OCI-LY1 (cell line): ENCODE measurements at regions not wholly inside any gene's neighbourhood (a gene's known extent, or its start where the extent isn't known, plus 50 kb on each side); places are given as distances from the start of the nearest gene placed in this dataset.

Experiments used
- H2AFZ ChIP-seq: fragments of 200-600 bp; sonication (generic), shearing (Covaris generic); 2 replicates; pipeline ENCODE4 v1.6.0; 2014; ENCODE audit warnings: antibody characterized with exemption, mild to moderate bottlenecking, low read length
- H3F3A ChIP-seq: fragments of 200-600 bp; sonication (generic), shearing (Covaris generic); 2 replicates; pipeline ENCODE4 v1.6.0; 2014; ENCODE audit warnings: mild to moderate bottlenecking, antibody characterized with exemption, low read length, moderate library complexity; ENCODE audit not compliant: insufficient read depth
- H3K27ac ChIP-seq: fragments of 200-600 bp; sonication (generic); 2 replicates; pipeline ENCODE4 v1.5.1; 2014; ENCODE audit warnings: low read length, mixed run types, mild to moderate bottlenecking, low read depth; ENCODE audit not compliant: poor library complexity, severe bottlenecking
- H3K27me3 ChIP-seq: fragments of 200-600 bp; sonication (generic); 2 replicates; pipeline ENCODE4 v1.6.0; 2014; ENCODE audit warnings: antibody characterized with exemption, mild to moderate bottlenecking, low read length, moderate library complexity; ENCODE audit not compliant: insufficient read depth
- H3K36me3 ChIP-seq: fragments of 200-600 bp; sonication (generic); 2 replicates; pipeline ENCODE4 v1.6.1; 2014; ENCODE audit warnings: mild to moderate bottlenecking, antibody characterized with exemption, low read length, moderate library complexity, mixed read lengths; ENCODE audit not compliant: insufficient read depth
- H3K4me1 ChIP-seq: fragments of 200-600 bp; sonication (generic); 2 replicates; pipeline ENCODE4 v1.5.1; 2014; ENCODE audit warnings: mild to moderate bottlenecking, low read length, moderate library complexity; ENCODE audit not compliant: insufficient read depth, severe bottlenecking
- H3K4me2 ChIP-seq: fragments of 200-600 bp; sonication (generic), shearing (Covaris generic); 2 replicates; pipeline ENCODE4 v1.6.1; 2014; ENCODE audit warnings: low read length
- H3K4me3 ChIP-seq: fragments of 200-600 bp; sonication (generic); 2 replicates; pipeline ENCODE4 v1.5.1; 2014; ENCODE audit warnings: low read length, low read depth, mild to moderate bottlenecking, mixed read lengths; ENCODE audit not compliant: poor library complexity, severe bottlenecking
- H3K79me2 ChIP-seq: fragments of 200-600 bp; shearing (Covaris generic); 2 replicates; pipeline ENCODE4 v1.6.1; 2016; ENCODE audit warnings: mixed run types, low read length, mixed read lengths; ENCODE audit not compliant: insufficient read depth
- H3K9ac ChIP-seq: fragments of 200-600 bp; sonication (generic), shearing (Covaris generic); 2 replicates; pipeline ENCODE4 v1.6.1; 2014; ENCODE audit warnings: mild to moderate bottlenecking, low read length, mixed read lengths
- H3K9me2 ChIP-seq: fragments of 200-600 bp; sonication (generic), shearing (Covaris generic); 2 replicates; pipeline ENCODE4 v1.6.1; 2014; ENCODE audit warnings: low read depth, mild to moderate bottlenecking, low read length, mixed read lengths
- H3K9me3 ChIP-seq: fragments of 200-600 bp; shearing (Covaris generic); 2 replicates; pipeline ENCODE4 v1.6.1; 2014; ENCODE audit warnings: low read length, mixed read lengths
- H4K20me1 ChIP-seq: fragments of 200-600 bp; sonication (generic), shearing (Covaris generic); 2 replicates; pipeline ENCODE4 v1.6.0; 2016; ENCODE audit warnings: mild to moderate bottlenecking, low read length; ENCODE audit not compliant: insufficient read depth
- CTCF ChIP-seq: fragments of 200-600 bp; sonication (generic), shearing (Covaris generic); IDR thresholded peaks from 2 replicates; pipeline ENCODE4 v1.5.1; 2017; ENCODE audit warnings: mild to moderate bottlenecking, antibody characterized with exemption, low read length, moderate library complexity, mixed read lengths
- EZH2 ChIP-seq: fragments of 200-600 bp; sonication (generic), shearing (Covaris generic); IDR thresholded peaks from 2 replicates; pipeline ENCODE4 v1.8.0; 2017; ENCODE audit warnings: borderline replicate concordance, mixed run types, mild to moderate bottlenecking, antibody characterized with exemption, low read length, moderate library complexity, mixed read lengths

DNA sequence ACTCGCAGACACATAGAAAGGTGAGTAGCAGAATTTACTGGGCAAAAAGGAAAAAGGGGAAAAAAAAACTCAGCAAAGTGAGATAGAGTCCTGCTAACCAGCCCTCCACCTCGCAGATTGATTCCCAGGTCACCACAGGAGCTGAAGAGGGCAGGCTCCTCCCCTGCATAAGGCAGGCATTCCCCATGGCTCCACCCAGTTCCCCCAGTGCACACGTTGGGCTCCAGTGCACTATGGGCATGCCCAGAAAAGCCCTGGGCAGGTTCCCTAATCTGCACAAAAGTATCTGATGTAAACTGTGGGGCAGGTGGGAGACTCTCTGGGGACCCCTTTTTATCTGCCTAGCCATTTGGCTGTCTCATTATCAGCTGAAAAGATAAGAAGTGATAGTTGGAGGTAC is 461.2 kb upstream of the TMEFF2 start:
- no peak for TF ChIP-seq EZH2
- TF ChIP-seq CTCF: no peak
- Histone ChIP-seq H2AFZ (no peak overlapping the region), H3K27ac (no peak overlapping the region), H3K79me2 (no peaks in the 10 kb centered on the region), H4K20me1 (no peaks in the 10 kb centered on the region), H3K4me1 (no peaks in the 10 kb centered on the region), H3F3A (no peaks in the 10 kb centered on the region), H3K36me3 (no peaks in the 10 kb centered on the region), H3K27me3 (no peaks in the 10 kb centered on the region), H3K9me3 (no peaks in the 10 kb centered on the region), H3K4me3 (no peak overlapping the region), H3K9me2 (no peaks in the 10 kb centered on the region), H3K9ac (no peak overlapping the region), H3K4me2 (no peak overlapping the region)

DNA sequence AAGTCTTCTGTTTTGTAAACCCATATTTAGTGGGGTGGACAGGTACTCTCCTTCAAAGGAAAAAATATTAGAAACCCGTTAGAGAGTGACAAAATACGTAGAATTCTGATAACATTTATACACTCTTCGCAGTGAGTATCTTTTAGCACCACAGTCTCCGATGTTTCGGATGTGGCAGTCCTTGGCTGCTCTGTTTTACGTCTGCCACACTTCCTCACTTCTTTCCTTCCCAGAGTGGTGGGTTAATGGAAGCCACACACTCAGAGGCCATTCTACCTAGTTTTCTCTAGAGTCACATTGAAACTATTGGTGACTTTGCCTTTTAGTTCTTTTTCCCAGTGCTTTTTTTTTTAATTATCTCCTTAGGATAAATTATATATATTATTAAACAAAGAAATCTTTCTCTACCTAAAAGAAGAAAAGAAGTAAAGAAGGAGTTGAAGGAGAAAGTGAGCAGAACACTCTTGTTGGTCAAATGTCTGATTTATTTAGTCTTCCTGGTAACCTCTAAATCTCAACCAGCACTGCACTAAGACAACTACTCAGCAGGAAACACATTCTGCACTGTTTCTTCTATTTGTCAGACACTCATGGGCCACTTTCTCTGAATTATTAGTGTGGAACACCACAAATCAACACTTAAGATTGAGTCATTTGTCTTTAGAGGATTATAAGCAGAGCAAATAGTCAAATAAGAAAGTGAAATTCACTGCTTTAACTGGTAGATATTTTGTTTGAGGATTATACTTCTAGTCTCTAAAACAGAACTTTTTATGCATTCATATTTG is 451.3 kb upstream of the TMEFF2 start:
- no peaks in the 10 kb centered on the region for H3K27me3 ChIP-seq

DNA sequence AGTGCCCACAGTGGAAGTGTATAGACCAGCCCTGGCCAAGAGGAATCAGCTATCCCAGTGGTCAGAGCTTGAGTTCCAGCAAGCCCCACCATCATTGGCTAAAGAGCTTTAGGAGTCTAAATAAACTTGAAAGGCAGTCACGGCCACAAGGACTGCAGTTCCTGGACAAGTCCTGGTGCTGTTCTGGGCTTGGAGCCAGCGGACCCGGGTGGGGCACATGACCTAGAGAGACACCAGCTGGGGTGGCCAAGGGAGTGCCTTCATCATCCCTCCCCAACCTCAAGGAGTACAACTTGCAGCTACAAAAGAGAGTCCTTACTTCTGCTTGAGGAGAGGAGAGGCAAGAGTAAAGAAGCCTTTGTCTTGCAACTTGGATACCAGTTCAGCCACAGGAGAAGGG is 439.8 kb upstream of the TMEFF2 start:
- H3K4me2 ChIP-seq: no peak overlapping the region
- no peaks in the 10 kb centered on the region for H3K9me3 ChIP-seq
- no peak overlapping the region for H3K9ac ChIP-seq
- H3K27me3 ChIP-seq: no peaks in the 10 kb centered on the region
- H3K4me3 ChIP-seq: no peak overlapping the region
- H3F3A ChIP-seq: no peaks in the 10 kb centered on the region
- no peak for TF ChIP-seq EZH2
- no peak for TF ChIP-seq CTCF
- no peaks in the 10 kb centered on the region for H4K20me1 ChIP-seq
- H3K79me2 ChIP-seq: no peaks in the 10 kb centered on the region
- H3K36me3 ChIP-seq: no peaks in the 10 kb centered on the region
- H2AFZ ChIP-seq: no peak overlapping the region
- no peaks in the 10 kb centered on the region for H3K4me1 ChIP-seq
- no peaks in the 10 kb centered on the region for H3K9me2 ChIP-seq
- no peak overlapping the region for H3K27ac ChIP-seq

More for the DNA sequence above, 451.3 kb upstream of the TMEFF2 start:
- TF ChIP-seq CTCF (no peak), EZH2 (no peak)
- Histone ChIP-seq H3K9me3 (no peaks in the 10 kb centered on the region), H4K20me1 (no peaks in the 10 kb centered on the region), H3K4me2 (no peak overlapping the region), H3F3A (no peaks in the 10 kb centered on the region), H2AFZ (no peak overlapping the region), H3K36me3 (no peaks in the 10 kb centered on the region), H3K79me2 (no peaks in the 10 kb centered on the region), H3K4me1 (no peaks in the 10 kb centered on the region), H3K27ac (no peak overlapping the region), H3K4me3 (no peak overlapping the region), H3K9me2 (no peaks in the 10 kb centered on the region), H3K9ac (no peak overlapping the region)
